ENCODE measurements at regions not wholly inside any gene's neighbourhood (a gene's known extent, or its start where the extent isn't known, plus 50 kb on each side); places are given as distances from the start of the nearest gene placed in this dataset.

DNA sequence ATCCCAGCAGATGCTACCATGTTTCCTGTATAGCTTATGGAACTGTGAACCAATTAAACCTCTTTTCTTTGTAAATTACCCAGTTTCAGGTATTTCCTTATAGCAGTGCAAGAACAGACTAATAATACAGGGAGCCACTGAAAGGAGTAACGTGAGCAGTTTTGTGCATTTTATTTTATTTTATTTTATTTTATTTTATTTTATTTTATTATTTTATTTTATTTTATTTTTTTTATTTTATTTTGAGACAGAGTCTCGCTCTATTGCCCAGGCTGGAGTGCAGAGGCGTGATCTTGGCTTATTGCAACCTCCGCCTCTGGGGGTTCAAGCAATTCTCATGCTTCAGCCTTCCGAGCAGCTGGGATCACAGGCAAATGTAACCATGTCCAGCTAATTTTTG lies 55.9 kb upstream of the KCNK12 start:
- Histone ChIP-seq H3K79me1 (ENCODE audit: low read depth, low read length) (no peaks in the 10 kb centered on the region), H3K4me3 (ENCODE audit: extremely low read depth in 1 of 4, insufficient read depth in 2 of 4, low read depth in 3 of 4, low read length in 4 of 4) (no peak overlapping the region), H3K79me2 (ENCODE audit: control insufficient read depth in 1 of 2, insufficient read depth in 2 of 2, low read length in 2 of 2) (no peaks in the 10 kb centered on the region), H2AK5ac (ENCODE audit: low read depth, low read length) (no peak overlapping the region), H4K5ac (ENCODE audit: insufficient read length, low read depth, low read length) (no peak overlapping the region), H3K4ac (replicated peaks; ENCODE audit: insufficient read length, low read depth, low read length) (no peak overlapping the region), H4K8ac (ENCODE audit: extremely low read depth, insufficient read depth, low read length) (no peak overlapping the region), H3K18ac (ENCODE audit: extremely low read depth, low read length) (no peak overlapping the region), H2BK120ac (replicated peaks; ENCODE audit: low read depth, low read length) (no peak overlapping the region), H3K9me3 (ENCODE audit: insufficient read depth in 2 of 2, low read depth in 1 of 2, low read length in 1 of 2) (no peaks in the 10 kb centered on the region), H3K9ac (replicated peaks in 1 of 4; ENCODE audit: extremely low read depth in 1 of 4, low read depth in 3 of 4, low read length in 3 of 4) (no peak overlapping the region), H2BK5ac (ENCODE audit: low read depth, low read length) (no peak overlapping the region), H2BK15ac (ENCODE audit: low read length) (no peak overlapping the region), H3K27me3 (replicated peaks in 1 of 4; ENCODE audit: control insufficient read depth in 3 of 4, extremely low read depth in 1 of 4, insufficient read depth in 3 of 4, low read length in 3 of 4) (no peaks in the 10 kb centered on the region; a peak in 1 of 7 replicates), H3K23ac (ENCODE audit: insufficient read length) (no peak overlapping the region), H3K4me2 (ENCODE audit: insufficient read depth in 1 of 2, low read depth in 2 of 2, low read length in 2 of 2) (no peak overlapping the region), H4K91ac (replicated peaks; ENCODE audit: insufficient read length, low read length) (no peak overlapping the region), H3K14ac (ENCODE audit: insufficient read length) (no peak overlapping the region), H2AFZ (ENCODE audit: low read length) (no peak overlapping the region), H3K56ac (replicated peaks; ENCODE audit: insufficient read length, low read depth, low read length) (no peak overlapping the region), H2BK12ac (ENCODE audit: low read depth, low read length) (no peak overlapping the region), H2BK20ac (ENCODE audit: low read length) (no peak overlapping the region), H3K27ac (ENCODE audit: low read depth, low read length) (no peak overlapping the region), H3K23me2 (ENCODE audit: low read depth, low read length) (no peaks in the 10 kb centered on the region), H4K20me1 (replicated peaks in 1 of 2; ENCODE audit: control insufficient read depth in 1 of 2, insufficient read depth in 2 of 2, low read length in 2 of 2) (no peaks in the 10 kb centered on the region), H3K4me1 (replicated peaks in 1 of 4; ENCODE audit: control insufficient read depth in 3 of 4, insufficient read depth in 4 of 4, low read length in 3 of 4) (peaks cover 0 to 2% (median 0%) of the 10 kb centered on the region in 4 experiments; a peak in 2 of 7 replicates), H3K36me3 (ENCODE audit: control insufficient read depth in 2 of 4, insufficient read depth in 4 of 4, low read length in 3 of 4) (no peaks in the 10 kb centered on the region)
- ChIA-PET POLR2A (ENCODE audit: partially characterized antibody) (no interaction called here), CTCF (ENCODE audit: partially characterized antibody) (interaction anchor here (0.8 to 1.4 kb wide), 2 partner anchors 10 to 28 kb away, joined by 3 to 5 read pairs; no protein-coding TSS in a partner anchor)
- FAIRE-seq, result no peak
- DNase-seq (ENCODE audit: low read depth in 1 of 2, low spot score in 2 of 2), result no peak
- 97% methylated on average over 5 of the region's 5 CpGs; no CpG with 5 or more reads in 1 of the 2 experiments for WGBS, 2 experiments (ENCODE audit: extremely low coverage in 1 of 2, insufficient coverage in 1 of 2, insufficient read length in 1 of 2, insufficient replicate concordance in 2 of 2, low coverage in 1 of 2, low lambda C conversion rate in 2 of 2, missing lambda C conversion rate in 1 of 2)
- TF ChIP-seq, protein P1, sequence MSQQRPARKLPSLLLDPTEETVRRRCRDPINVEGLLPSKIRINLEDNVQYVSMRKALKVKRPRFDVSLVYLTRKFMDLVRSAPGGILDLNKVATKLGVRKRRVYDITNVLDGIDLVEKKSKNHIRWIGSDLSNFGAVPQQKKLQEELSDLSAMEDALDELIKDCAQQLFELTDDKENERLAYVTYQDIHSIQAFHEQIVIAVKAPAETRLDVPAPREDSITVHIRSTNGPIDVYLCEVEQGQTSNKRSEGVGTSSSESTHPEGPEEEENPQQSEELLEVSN (IDR thresholded peaks at IDR 0.05), result no peak
- TF ChIP-seq GABPA (IDR thresholded peaks at IDR 0.05; ENCODE audit: borderline replicate concordance, insufficient read depth, low read length) (no peak), SP2 (IDR thresholded peaks at IDR 0.05; ENCODE audit: low read length) (no peak), CBX8 (IDR thresholded peaks at IDR 0.05; ENCODE audit: borderline replicate concordance, low read depth, low read length) (no peak), SRF (IDR thresholded peaks at IDR 0.05; ENCODE audit: low read depth, low read length) (no peak), TAF1 (IDR thresholded peaks at IDR 0.05; ENCODE audit: low read depth, low read length) (no peak), SIRT6 (IDR thresholded peaks at IDR 0.05; ENCODE audit: low read length) (no peak), CREB1 (IDR thresholded peaks at IDR 0.05) (no peak), MAFK (IDR thresholded peaks at IDR 0.05; ENCODE audit: low read depth, low read length) (no peak), CHD1 (IDR thresholded peaks at IDR 0.05; ENCODE audit: low read depth, low read length) (no peak), PHF8 (conservative IDR thresholded peaks at IDR 0.05; ENCODE audit: low read depth, low read length) (no peak)
- TF ChIP-seq, protein P2, sequence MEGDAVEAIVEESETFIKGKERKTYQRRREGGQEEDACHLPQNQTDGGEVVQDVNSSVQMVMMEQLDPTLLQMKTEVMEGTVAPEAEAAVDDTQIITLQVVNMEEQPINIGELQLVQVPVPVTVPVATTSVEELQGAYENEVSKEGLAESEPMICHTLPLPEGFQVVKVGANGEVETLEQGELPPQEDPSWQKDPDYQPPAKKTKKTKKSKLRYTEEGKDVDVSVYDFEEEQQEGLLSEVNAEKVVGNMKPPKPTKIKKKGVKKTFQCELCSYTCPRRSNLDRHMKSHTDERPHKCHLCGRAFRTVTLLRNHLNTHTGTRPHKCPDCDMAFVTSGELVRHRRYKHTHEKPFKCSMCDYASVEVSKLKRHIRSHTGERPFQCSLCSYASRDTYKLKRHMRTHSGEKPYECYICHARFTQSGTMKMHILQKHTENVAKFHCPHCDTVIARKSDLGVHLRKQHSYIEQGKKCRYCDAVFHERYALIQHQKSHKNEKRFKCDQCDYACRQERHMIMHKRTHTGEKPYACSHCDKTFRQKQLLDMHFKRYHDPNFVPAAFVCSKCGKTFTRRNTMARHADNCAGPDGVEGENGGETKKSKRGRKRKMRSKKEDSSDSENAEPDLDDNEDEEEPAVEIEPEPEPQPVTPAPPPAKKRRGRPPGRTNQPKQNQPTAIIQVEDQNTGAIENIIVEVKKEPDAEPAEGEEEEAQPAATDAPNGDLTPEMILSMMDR (IDR thresholded peaks at IDR 0.05; ENCODE audit: control extremely low read depth in 1 of 3, insufficient read depth in 1 of 3, low read depth in 1 of 3, low read length in 3 of 3), result no peak

Measured in H1 (cell line).